Heart right ventricle (tissue), 16 donors: ENCODE measurements at regions not wholly inside any gene's neighbourhood (a gene's known extent, or its start where the extent isn't known, plus 50 kb on each side); places are given as distances from the start of the nearest gene placed in this dataset.

Experiments used
- ATAC-seq, 8 donors: fragments of 200-7000 bp; cut with Tn5 transposase; one replicate each; pipeline ENCODE4 v1.9.1; 2020; ENCODE audit warnings: mild to moderate bottlenecking in 8 of 8, moderate library complexity in 8 of 8, moderate number of reproducible peaks in 1 of 8
- DNase-seq, 2 donors: peaks; one replicate each; pipeline ENCODE4 v3.0.0-alpha.2; 2020
- H3K27ac ChIP-seq, 10 donors: fragments of 200-600 bp; sonication (generic) in 2 of 10; one replicate each; pipeline versions ENCODE4 v1.5.0 to v1.8.0; 2020 to 2022; ENCODE audit warnings: mild to moderate bottlenecking in 3 of 10
- H3K27me3 ChIP-seq, 7 donors: fragments of 200-600 bp; one replicate each; pipeline ENCODE4 v1.8.0; 2021 to 2022; ENCODE audit warnings: mild to moderate bottlenecking in 2 of 7
- H3K36me3 ChIP-seq, 9 donors: fragments of 200-600 bp; sonication (generic) in 1 of 9; one replicate each; pipeline versions ENCODE4 v1.5.0 to v1.8.0; 2020 to 2022; ENCODE audit warnings: mild to moderate bottlenecking in 2 of 9
- H3K4me1 ChIP-seq, 9 donors: fragments of 200-600 bp; sonication (generic) in 1 of 9; one replicate each; pipeline versions ENCODE4 v1.5.0 to v1.8.0; 2020 to 2022; ENCODE audit warnings: mild to moderate bottlenecking in 4 of 9
- H3K4me3 ChIP-seq, 10 donors: fragments of 200-600 bp; sonication (generic) in 2 of 10; one replicate each; pipeline versions ENCODE4 v1.5.0 to v1.8.0; 2020 to 2022; ENCODE audit warnings: mild to moderate bottlenecking in 7 of 10, moderate library complexity in 2 of 10
- H3K9me3 ChIP-seq, 11 donors: fragments of 200-600 bp in 10 of 11; sonication (generic) in 2 of 11; one replicate each; pipeline versions ENCODE4 v1.5.0 to v1.8.0; 2013 to 2022; ENCODE audit warnings: mild to moderate bottlenecking in 2 of 11, control low read depth in 1 of 11, moderate library complexity in 1 of 11
- CTCF ChIP-seq, 9 donors: fragments of 200-600 bp; sonication (generic) in 2 of 9; IDR thresholded peaks; one replicate each; pipeline versions ENCODE4 v1.5.0 to v1.8.0; 2021 to 2022; ENCODE audit warnings: antibody characterized with exemption in 9 of 9, mild to moderate bottlenecking in 5 of 9, moderate library complexity in 1 of 9
- whole genome bisulfite sequencing, 2 donors: extraction: QIAGEN DNeasy Blood & Tissue Kit; methylation state at CpG; one replicate each; pipeline ENCODE4 v1.1.7; 2013; ENCODE audit warnings: inconsistent platforms in 1 of 2; 5-methylcytosine and 5-hydroxymethylcytosine counted together
- intact Hi-C, 10 donors: fragments of 100-400 bp; cut with DNase I; formaldehyde crosslinking; loops; one replicate each; pipeline versions ENCODE4 v1.11.1 to v1.14.2; 2022
- donor health status: Arrhythmogenic right ventricular cardiomyopathy.
- donor health status: ischemic (EF 13 %, LVEDD 7.1; RV severe dilation, severe dysfunction).
- donor health status: healthy with polysubstance abuse.
- donor health status: DM: no; HTN: yes; CAD: no.
- donor health status: DM: no; HTN: no; CAD: no.
- donor health status: ischemic (EF 25% LVEDD 6.9; RV normal size, moderate dysfunction).
- donor health status: ischemic (EF 25% LVEDD 5.7; RV mildly dilated, moderate dysfunction).
- donor health status: healthy.
- donor health status: DM: yes; HTN: yes; CAD: no.
- donor health status: Ischemic cardiomyopathy.
- donor health status: ischemic (EF 35%, LVEDD 5.7; RV mildly dilated, moderate dysfunction).
- donor health status: nonischemic (EF 11% LVEDD 7.7; RV severe dilation, severe dysfunction).
- donor health status: DM: yes; HTN: yes; CAD: no.
- donor health status: PGD.
- donor health status: ischemic (EF 29% LVEDD 5.4; RV normal size, mild dysfunction).
- donor health status: nonischemic (EF 23%, LVEDD 6.1; RV moderate dilation, normal function).

DNA sequence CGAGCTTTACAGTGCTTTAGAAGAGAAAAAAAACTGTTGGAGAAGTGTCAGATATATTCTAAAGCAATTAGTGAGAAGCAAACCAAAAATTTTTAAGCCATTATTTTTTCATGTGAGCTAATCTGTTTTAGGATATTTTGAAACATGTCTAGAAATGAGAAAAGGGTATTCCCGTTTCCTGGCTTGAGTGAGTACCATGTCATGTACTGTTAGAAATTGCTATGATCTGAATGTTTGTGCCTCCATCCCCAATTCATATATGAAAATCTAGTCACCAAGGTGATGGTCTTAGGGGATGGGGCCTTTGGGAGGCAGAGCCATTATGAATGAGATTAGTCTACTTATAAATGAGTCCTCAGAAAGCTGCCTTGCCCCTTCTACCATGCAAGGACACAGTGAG, 493.3 kb upstream of the GCFC2 start:
- H3K27me3 ChIP-seq = no peaks in the 10 kb centered on the region
- no peaks in the 10 kb centered on the region for H3K36me3 ChIP-seq
- no peaks in the 10 kb centered on the region for H3K4me1 ChIP-seq
- 77 to 83% methylated on average over 2 of the region's 2 CpGs for WGBS, 2 donors
- intact Hi-C loops = loop anchor here in 2 of 10 donors (5.0 to 10.0 kb wide), 2 partner anchors 261 to 393 kb away; no protein-coding TSS in a partner anchor
- ATAC-seq (no peak), DNase-seq (no peak)
- no peak for TF ChIP-seq CTCF (IDR thresholded peaks at IDR 0.05)
- H3K4me3 ChIP-seq = no peak overlapping the region
- no peak overlapping the region for H3K27ac ChIP-seq
- H3K9me3 ChIP-seq = no peaks in the 10 kb centered on the region

- H3K36me3 ChIP-seq = no peaks in the 10 kb centered on the region
- ATAC-seq (no peak), DNase-seq (no peak)
- no peak for TF ChIP-seq CTCF (IDR thresholded peaks at IDR 0.05)
- 87 to 91% methylated on average over 2 of the region's 2 CpGs for WGBS, 2 donors
- H3K4me1 ChIP-seq = no peaks in the 10 kb centered on the region
- H3K4me3 ChIP-seq = no peak overlapping the region
- no peaks in the 10 kb centered on the region for H3K27me3 ChIP-seq
- H3K9me3 ChIP-seq = no peaks in the 10 kb centered on the region
- no peak overlapping the region for H3K27ac ChIP-seq
- intact Hi-C loops = loop anchor here in 2 of 10 donors (5.0 to 10.0 kb wide), 2 partner anchors 262 to 394 kb away; no protein-coding TSS in a partner anchor
These were observed 492.2 kb upstream of the GCFC2 start for GRCh38 chr2:76202866-76203265.

GRCh38 chr2:76197842-76198448, 487.2 kb upstream of the GCFC2 start:
- ATAC-seq (no peak), DNase-seq (peak in 1 of 2 donors; percentile 33)
- Histone ChIP-seq H3K27ac (no peak overlapping the region), H3K9me3 (no peaks in the 10 kb centered on the region), H3K4me3 (no peak overlapping the region), H3K36me3 (no peaks in the 10 kb centered on the region), H3K27me3 (peaks cover 0 to 8% (median 0%) of the 10 kb centered on the region in 7 donors), H3K4me1 (no peaks in the 10 kb centered on the region)
- intact Hi-C loops = loop anchor here in 8 of 10 donors (2.0 to 10.0 kb wide), 5 partner anchors 264 to 413 kb away; no protein-coding TSS in a partner anchor
- WGBS, 2 donors = 18 to 19% methylated on average over 7 of the region's 7 CpGs
- TF ChIP-seq CTCF (IDR thresholded peaks at IDR 0.05) = peak; percentile 44 to 82 (median 72)

- Histone ChIP-seq H3K4me3 (no peak overlapping the region), H3K4me1 (no peaks in the 10 kb centered on the region), H3K27me3 (peaks cover 0 to 8% (median 0%) of the 10 kb centered on the region in 7 donors), H3K36me3 (no peaks in the 10 kb centered on the region), H3K9me3 (no peaks in the 10 kb centered on the region), H3K27ac (no peak overlapping the region)
- DNase-seq (no peak), ATAC-seq (no peak)
- intact Hi-C loops = loop anchor here in 7 of 10 donors (2.0 to 10.0 kb wide), 5 partner anchors 265 to 413 kb away; no protein-coding TSS in a partner anchor
- no peak for TF ChIP-seq CTCF (IDR thresholded peaks at IDR 0.05)
- WGBS, 2 donors = 68 to 77% methylated on average over 9 of the region's 9 CpGs
These were observed 486.7 kb upstream of the GCFC2 start for GRCh38 chr2:76197428-76197827.
